PC-9 (cell line): ENCODE measurements at regions not wholly inside any gene's neighbourhood (a gene's known extent, or its start where the extent isn't known, plus 50 kb on each side); places are given as distances from the start of the nearest gene placed in this dataset.

ENCODE experiments used
- CTCF ChIP-seq: fragments of 200-600 bp; sonication (generic); conservative IDR thresholded peaks from 2 replicates; pipeline ENCODE4 v1.6.1; 2017; ENCODE audit warnings: mixed run types, antibody characterized with exemption, mild to moderate bottlenecking, moderate library complexity
- EZH2 ChIP-seq: fragments of 200-600 bp; sonication (generic); IDR thresholded peaks from 2 replicates; pipeline ENCODE4 v1.8.0; 2017; ENCODE audit warnings: antibody characterized with exemption, low read depth

- TF ChIP-seq CTCF (no peak), EZH2 (no peak)
These were observed 833.6 kb upstream of the CDH8 start for GRCh38 chr16:62869837-62870236.
